GM12875 (cell line): ENCODE measurements at regions not wholly inside any gene's neighbourhood (a gene's known extent, or its start where the extent isn't known, plus 50 kb on each side); places are given as distances from the start of the nearest gene placed in this dataset.
"Not testable (repeated sequence)": the region's sequence is repeated elsewhere in the genome, so short reads cannot be mapped to it uniquely, and the experiment has no call there.

Experiments
- H3K4me3 ChIP-seq: one replicate; pipeline ENCODE4 v1.5.1; 2011; ENCODE audit warnings: low read depth, low read length, control low read depth
- TF ChIP-seq, protein P1 (sequence below): IDR thresholded peaks from 2 replicates; pipeline ENCODE4 v1.5.1; 2011; ENCODE audit warnings: low read depth, mild to moderate bottlenecking, control low read depth, inconsistent platforms, low read length, moderate library complexity, borderline replicate concordance; ENCODE audit not compliant: insufficient read depth

DNA sequence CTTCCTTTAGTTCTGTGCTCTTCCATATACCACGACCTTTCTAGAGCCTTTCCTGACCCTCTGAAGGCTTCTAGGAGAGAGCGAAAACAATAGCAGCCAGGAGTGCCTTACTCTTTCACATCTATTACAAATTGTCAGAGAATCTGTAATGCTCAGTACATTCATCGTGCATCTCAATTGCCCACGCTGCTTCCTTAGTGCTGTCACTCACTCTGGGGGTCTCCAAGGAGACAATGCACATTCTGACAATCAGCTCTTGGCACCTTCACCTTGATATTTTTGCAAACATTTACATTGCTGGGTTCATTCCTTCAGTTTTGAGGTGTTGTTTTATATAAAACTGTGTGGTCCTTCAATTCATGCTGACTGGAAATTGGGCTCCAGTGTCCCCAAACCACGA, 110.1 kb upstream of the GPR101 start:
- H3K4me3 ChIP-seq = no peak overlapping the region
- TF ChIP-seq, protein P1, sequence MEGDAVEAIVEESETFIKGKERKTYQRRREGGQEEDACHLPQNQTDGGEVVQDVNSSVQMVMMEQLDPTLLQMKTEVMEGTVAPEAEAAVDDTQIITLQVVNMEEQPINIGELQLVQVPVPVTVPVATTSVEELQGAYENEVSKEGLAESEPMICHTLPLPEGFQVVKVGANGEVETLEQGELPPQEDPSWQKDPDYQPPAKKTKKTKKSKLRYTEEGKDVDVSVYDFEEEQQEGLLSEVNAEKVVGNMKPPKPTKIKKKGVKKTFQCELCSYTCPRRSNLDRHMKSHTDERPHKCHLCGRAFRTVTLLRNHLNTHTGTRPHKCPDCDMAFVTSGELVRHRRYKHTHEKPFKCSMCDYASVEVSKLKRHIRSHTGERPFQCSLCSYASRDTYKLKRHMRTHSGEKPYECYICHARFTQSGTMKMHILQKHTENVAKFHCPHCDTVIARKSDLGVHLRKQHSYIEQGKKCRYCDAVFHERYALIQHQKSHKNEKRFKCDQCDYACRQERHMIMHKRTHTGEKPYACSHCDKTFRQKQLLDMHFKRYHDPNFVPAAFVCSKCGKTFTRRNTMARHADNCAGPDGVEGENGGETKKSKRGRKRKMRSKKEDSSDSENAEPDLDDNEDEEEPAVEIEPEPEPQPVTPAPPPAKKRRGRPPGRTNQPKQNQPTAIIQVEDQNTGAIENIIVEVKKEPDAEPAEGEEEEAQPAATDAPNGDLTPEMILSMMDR = no peak

- not testable (repeated sequence) for H3K4me3 ChIP-seq
Observed at GRCh38 chrX:137122651-137123050, 88.9 kb upstream of the GPR101 start.

DNA sequence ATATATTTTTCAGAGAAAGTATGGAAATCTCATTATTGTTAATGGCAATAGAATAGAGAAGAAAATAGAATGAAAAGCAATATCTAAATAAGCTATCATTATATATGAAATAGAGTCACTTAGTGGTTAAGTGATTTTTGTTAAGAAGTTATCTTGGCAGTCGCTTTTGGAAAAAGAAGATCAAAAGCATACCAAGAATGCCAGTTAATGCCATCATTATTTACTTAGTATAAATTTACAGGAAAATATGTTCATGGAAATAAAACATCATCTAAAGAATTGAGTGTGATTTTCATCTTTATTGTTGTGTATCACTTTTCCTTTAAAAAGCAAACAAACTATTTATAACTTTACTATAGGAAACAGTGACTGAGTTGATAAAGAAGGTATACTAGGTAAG, 85.3 kb upstream of the GPR101 start:
- TF ChIP-seq, protein P1 = no peak

DNA sequence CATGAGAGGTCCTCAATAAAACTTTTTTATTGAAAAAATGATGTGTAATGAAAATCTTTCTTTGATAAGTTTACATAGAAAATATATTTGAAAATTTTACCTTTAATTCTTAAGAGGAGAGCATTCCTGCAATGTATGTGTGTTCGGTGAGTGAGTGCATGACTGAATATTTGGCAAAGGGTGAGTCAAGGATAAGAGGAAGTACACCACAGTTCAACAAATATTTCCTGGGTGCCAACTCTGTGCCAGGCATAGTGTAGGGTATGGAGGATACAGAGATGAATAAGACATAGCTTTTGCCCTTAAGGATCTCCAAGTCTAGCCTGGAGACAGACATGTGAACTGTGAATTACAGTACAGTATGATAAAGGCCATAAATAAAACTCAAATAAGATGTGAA, 84.7 kb upstream of the GPR101 start:
- TF ChIP-seq, protein P1 = no peak

More for the DNA sequence above, 85.3 kb upstream of the GPR101 start:
- H3K4me3 ChIP-seq = no peak overlapping the region

DNA sequence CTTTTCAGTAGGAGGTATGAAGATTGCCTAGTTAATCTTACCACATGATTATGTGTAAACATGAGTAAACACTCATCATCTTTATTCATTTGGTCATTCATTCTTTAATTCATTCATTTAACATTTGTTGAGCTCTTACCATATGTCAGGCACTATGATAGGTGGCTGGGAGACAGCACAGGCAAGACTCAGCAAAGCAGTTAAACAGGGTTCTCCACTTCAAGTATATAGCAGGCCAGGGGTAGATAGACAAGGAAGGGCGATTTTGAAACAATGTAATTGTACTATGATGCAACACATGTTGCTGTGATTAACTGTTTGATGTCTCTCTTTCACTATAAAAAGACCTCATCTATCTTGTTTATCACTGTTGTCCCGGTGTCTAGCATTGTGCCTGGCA, 84.3 kb upstream of the GPR101 start:
- no peak overlapping the region for H3K4me3 ChIP-seq
- TF ChIP-seq, protein P1 = no peak

More for the DNA sequence above, 84.7 kb upstream of the GPR101 start:
- no peak overlapping the region for H3K4me3 ChIP-seq

- not testable (repeated sequence) for H3K4me3 ChIP-seq
Observed at GRCh38 chrX:137107877-137108276, 74.1 kb upstream of the GPR101 start.

DNA sequence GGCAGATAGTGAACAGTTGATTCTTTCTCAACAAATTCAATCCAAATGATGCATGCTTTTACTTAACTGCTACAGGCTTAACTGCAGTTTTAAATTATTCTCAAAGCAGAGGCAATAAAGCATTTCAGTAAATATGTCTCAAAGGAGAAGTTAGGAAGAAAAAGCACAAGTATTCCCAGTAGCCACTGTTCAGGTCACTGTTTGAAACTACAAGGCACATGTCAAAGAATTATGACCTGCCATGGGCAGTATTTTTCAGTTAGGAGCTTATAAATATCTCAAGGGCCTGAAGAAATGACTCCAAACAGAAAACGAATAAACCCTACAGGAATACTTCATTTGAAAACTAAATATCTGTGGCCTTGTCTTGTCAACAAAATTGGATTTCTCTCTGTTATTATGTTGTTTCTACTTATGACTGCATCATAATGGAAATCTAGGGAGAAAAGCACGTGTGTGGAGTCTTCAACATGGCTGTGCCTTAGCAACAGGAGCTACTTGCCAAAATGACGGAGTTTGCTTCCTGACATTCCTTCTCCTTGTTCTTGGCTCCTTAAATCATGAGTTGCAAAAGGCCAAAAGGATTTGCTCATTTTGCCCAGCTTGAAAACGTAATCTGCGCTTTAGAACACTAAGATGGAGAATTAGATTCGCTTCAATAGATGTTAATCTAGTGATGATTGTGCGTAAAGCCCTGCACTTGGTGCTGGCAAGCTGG, 67.6 kb upstream of the GPR101 start:
- H3K4me3 ChIP-seq = no peak overlapping the region
- TF ChIP-seq, protein P1 = no peak
